ENCODE measurements at regions not wholly inside any gene's neighbourhood (a gene's known extent, or its start where the extent isn't known, plus 50 kb on each side); places are given as distances from the start of the nearest gene placed in this dataset.
"Not testable (repeated sequence)": the region's sequence is repeated elsewhere in the genome, so short reads cannot be mapped to it uniquely, and the experiment has no call there.

GRCh38 chr12:87585882-87586557, 443.2 kb downstream of the C12orf50 start:
- intact Hi-C loops (cut with micrococcal nuclease), result no loop called here

GRCh38 chr12:87579091-87579490, 450.1 kb downstream of the C12orf50 start:
- intact Hi-C loops (cut with micrococcal nuclease), result not testable (repeated sequence)

DNA sequence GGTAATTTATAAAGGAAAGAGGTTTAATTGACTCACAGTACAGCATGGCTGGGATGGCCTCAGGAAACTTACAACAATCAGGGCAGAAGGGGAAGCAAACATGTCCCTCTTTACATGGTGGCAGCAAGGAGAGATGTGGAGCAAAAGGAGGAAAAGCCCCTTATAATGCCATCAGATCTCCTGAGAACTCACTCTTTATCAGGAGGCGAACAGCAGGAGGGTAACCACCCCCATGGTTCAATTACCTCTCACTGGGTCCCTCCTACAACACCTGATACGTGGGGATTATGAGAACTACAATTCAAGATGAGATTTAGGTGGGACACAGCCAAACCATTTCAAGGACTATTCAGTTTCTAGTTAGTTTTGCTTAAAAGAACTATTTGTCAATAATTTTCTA, 453.3 kb downstream of the C12orf50 start:
- intact Hi-C loops (cut with micrococcal nuclease), result no loop called here

- intact Hi-C loops (cut with micrococcal nuclease), result not testable (repeated sequence)
Measured at GRCh38 chr12:87566918-87567317, 462.3 kb downstream of the C12orf50 start.

GRCh38 chr12:87556985-87557384, 472.2 kb downstream of the C12orf50 start:
- intact Hi-C loops (cut with micrococcal nuclease), result no loop called here

DNA sequence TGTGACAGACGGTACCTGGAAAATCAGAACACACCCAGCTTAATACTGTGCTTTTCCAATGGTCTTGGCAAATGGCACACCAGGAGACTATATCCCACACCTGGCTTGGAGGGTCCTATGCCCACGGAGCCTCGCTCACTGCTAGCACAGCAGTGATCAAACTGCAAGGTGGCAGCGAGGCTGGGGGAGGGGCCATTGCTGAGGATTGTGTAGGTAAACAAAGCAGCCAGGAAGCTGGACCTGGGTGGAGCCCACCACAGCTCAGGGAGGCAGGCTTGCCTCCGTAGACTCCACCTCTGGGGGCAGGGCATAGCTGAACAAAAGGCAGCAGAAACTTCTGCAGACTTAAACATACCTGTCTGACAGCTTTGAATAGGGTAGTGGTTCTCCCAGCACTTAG, 498.0 kb downstream of the C12orf50 start:
- intact Hi-C loops (cut with micrococcal nuclease), result not testable (repeated sequence)

GRCh38 chr12:87529413-87529812, 499.8 kb downstream of the C12orf50 start:
- intact Hi-C loops (cut with micrococcal nuclease), result no loop called here

DNA sequence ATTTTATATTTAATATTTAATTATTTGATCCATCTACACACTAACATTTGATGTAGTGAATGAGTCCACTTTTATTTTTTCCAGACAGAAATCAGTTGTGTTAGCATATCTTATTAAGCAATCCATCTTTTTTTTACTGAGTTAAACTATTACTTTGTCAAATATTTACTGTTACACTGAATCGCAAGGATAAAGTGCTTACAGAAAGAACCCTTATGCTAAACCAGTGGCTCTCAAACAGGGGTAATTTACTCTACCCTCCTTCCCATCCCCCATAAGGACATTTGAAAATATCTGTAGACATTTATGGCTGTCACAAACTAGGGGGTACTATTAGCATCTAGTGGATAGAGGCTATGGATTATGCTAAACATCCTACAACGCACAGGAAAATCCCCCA, 508.2 kb downstream of the C12orf50 start:
- intact Hi-C loops (cut with micrococcal nuclease), result no loop called here

- intact Hi-C loops (cut with micrococcal nuclease), result no loop called here
Measured at GRCh38 chr12:87518481-87518880, 510.7 kb downstream of the C12orf50 start.

GRCh38 chr12:87518036-87518435, 511.2 kb downstream of the C12orf50 start:
- intact Hi-C loops (cut with micrococcal nuclease), result no loop called here

- intact Hi-C loops (cut with micrococcal nuclease), result no loop called here
Measured at GRCh38 chr12:87513536-87514280, 515.5 kb downstream of the C12orf50 start.

DNA sequence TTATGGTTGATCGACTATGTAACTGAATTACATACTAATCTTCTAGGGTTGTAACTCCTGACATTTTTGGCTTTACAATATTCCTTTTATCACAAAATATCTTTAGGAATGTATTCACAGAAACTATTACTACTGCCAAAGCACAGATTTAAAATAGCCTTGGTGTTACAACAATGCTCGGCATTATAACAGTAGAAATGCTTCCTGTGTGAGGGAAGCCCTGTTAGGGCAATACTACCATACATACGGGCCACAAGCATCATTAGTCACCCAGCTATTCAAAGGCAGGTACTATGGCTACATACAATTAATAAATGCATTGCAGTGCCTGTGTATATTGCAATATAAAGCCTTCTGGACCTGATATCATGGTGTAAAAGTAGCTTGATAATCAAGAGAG, 517.8 kb downstream of the C12orf50 start:
- intact Hi-C loops (cut with micrococcal nuclease), result no loop called here

- intact Hi-C loops (cut with micrococcal nuclease), result no loop called here
Measured at GRCh38 chr12:87509237-87509820, 519.9 kb downstream of the C12orf50 start.

DNA sequence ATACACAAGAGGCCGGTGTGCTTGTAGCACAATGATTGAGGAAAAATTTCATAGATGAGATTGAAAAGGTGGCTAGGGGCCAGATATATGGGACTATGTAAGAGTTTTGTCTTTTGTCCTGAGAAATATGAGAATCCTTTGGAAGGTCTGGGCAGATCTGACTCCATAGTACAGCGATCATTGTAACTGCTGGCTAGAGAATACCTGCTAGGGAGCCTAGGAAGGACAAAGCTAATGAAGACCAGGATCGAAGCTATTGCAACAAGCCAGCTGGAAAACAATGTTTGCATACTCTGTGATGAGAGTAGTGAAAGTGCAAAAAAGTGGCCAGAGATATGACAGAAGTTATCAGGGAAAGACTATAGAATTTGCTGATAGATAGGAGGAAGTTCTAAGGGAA, 537.6 kb downstream of the C12orf50 start:
- intact Hi-C loops (cut with micrococcal nuclease), result no loop called here

DNA sequence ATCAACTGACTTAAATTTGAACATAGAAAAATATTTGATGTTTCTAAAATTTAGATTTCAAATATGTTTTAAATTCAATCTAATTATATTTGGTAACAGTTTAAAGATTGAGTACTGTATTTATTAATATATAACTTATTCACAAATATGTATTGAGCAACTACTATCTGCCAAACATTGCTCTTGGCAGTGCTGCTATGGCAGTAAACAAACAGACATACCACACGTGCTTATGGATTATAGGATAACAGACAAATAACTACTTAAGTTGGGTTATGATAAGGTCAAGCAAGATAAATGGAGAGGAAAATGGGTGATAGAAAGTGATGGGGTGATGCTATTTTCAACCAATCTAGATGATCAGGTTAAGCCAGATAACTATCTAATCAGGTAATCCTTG, 538.1 kb downstream of the C12orf50 start:
- intact Hi-C loops (cut with micrococcal nuclease), result no loop called here

- intact Hi-C loops (cut with micrococcal nuclease), result no loop called here
Measured at GRCh38 chr12:87469295-87469694, 559.9 kb downstream of the C12orf50 start.

- intact Hi-C loops (cut with micrococcal nuclease), result no loop called here
Measured at GRCh38 chr12:87467936-87468335, 561.3 kb downstream of the C12orf50 start.

DNA sequence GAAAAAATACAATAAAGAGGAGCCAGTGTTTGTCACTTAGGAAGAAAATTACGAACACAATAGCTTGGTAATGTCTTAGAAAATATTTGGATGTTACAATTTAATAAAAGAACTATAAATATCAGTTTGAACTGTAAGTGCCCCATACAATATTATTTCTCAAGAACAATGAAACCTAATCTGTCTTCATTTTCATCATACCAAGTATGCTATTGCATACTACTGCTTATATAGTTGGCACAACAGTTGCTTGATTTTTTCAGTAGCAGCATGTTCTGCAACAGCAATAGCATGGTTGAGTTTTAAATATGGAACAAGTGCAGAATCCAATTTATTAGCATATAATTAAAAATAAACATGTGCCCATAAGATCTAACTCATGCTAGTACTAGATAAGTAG, 564.6 kb downstream of the C12orf50 start:
- intact Hi-C loops (cut with micrococcal nuclease), result no loop called here

- intact Hi-C loops (cut with micrococcal nuclease), result no loop called here
Measured at GRCh38 chr12:87444039-87444438, 585.2 kb downstream of the C12orf50 start.

GRCh38 chr12:87441511-87441910, 587.7 kb downstream of the C12orf50 start:
- intact Hi-C loops (cut with micrococcal nuclease), result no loop called here

DNA sequence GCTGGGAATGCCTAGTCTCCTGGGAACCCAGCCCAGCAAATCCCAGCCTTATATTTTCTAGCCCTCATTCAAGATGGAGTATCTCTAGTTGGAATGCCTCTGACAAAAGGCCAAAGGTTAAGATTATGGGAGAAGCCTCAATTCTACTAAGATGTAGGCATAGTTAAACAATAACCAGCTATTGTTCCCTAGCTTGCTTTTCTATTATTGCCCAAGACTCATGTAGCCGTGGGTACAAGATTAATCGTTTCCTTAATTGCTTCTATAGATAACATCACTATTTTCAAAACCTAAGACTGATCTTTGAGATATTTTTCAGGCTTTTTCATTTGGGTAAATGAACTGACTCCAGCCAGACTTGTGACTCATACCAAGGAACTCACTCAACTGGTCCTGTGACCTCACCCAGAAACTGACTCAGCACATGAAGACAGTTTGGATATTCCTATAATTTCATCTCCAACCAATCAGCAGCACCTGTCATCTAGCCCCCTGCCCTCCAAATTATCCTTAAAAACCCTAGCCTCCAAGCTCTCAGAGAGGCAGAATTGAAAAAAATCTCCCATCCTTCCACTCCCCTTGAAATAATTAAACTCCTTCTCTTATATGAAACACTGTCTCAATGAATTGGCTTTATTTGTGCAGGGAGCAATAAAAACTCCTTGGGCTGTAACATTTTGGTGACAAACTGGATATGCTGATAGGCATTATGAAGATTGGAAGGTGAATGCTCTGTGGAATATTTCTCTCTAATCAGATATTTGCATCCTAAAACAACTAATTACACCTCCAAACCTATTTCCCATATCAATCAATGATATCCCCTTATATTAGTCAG, 589.0 kb downstream of the C12orf50 start:
- intact Hi-C loops (cut with micrococcal nuclease), result no loop called here

- intact Hi-C loops (cut with micrococcal nuclease), result no loop called here
Measured at GRCh38 chr12:87430444-87430843, 598.8 kb downstream of the C12orf50 start.
